ENCODE measurements at regions not wholly inside any gene's neighbourhood (a gene's known extent, or its start where the extent isn't known, plus 50 kb on each side); places are given as distances from the start of the nearest gene placed in this dataset.

- no peaks in the 10 kb centered on the region for H3F3A ChIP-seq (ENCODE audit: control insufficient read depth, insufficient read depth)
- H3K27ac ChIP-seq (ENCODE audit: low read depth, low read length) = no peak overlapping the region
- H3K79me2 ChIP-seq (ENCODE audit: control insufficient read depth, low read length) = no peaks in the 10 kb centered on the region
- H3K27me3 ChIP-seq (ENCODE audit: control insufficient read depth, low read length) = peaks cover 5% of the 10 kb centered on the region; the same call in 1 of the 2 replicates
- H3K4me1 ChIP-seq (ENCODE audit: control insufficient read depth, low read length) = no peaks in the 10 kb centered on the region
- no peak overlapping the region for H3K4me2 ChIP-seq (ENCODE audit: low read length)
- no peaks in the 10 kb centered on the region for H3K9me2 ChIP-seq (replicated peaks; ENCODE audit: control insufficient read depth, low read length)
- no peaks in the 10 kb centered on the region for H3K36me3 ChIP-seq (ENCODE audit: control insufficient read depth, low read length)
- H3K9me3 ChIP-seq (ENCODE audit: control insufficient read depth, insufficient read depth, low read length) = no peaks in the 10 kb centered on the region
- no peak for TF ChIP-seq EZH2phosphoT487 (IDR thresholded peaks at IDR 0.05; ENCODE audit: borderline replicate concordance, low read length)
- TF ChIP-seq, protein P1, sequence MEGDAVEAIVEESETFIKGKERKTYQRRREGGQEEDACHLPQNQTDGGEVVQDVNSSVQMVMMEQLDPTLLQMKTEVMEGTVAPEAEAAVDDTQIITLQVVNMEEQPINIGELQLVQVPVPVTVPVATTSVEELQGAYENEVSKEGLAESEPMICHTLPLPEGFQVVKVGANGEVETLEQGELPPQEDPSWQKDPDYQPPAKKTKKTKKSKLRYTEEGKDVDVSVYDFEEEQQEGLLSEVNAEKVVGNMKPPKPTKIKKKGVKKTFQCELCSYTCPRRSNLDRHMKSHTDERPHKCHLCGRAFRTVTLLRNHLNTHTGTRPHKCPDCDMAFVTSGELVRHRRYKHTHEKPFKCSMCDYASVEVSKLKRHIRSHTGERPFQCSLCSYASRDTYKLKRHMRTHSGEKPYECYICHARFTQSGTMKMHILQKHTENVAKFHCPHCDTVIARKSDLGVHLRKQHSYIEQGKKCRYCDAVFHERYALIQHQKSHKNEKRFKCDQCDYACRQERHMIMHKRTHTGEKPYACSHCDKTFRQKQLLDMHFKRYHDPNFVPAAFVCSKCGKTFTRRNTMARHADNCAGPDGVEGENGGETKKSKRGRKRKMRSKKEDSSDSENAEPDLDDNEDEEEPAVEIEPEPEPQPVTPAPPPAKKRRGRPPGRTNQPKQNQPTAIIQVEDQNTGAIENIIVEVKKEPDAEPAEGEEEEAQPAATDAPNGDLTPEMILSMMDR (IDR thresholded peaks at IDR 0.05; ENCODE audit: low read depth, low read length, poor library complexity, severe bottlenecking) = no peak
- no peak overlapping the region for H3K4me3 ChIP-seq (ENCODE audit: low read length)
- H4K20me1 ChIP-seq (ENCODE audit: control insufficient read depth, insufficient read depth, low read depth, low read length) = no peaks in the 10 kb centered on the region
Observed at GRCh38 chr11:82225930-82226329, 507.7 kb downstream of the FAM181B start.

- no peak for TF ChIP-seq EZH2phosphoT487 (IDR thresholded peaks at IDR 0.05; ENCODE audit: borderline replicate concordance, low read length)
- TF ChIP-seq, protein P1 (IDR thresholded peaks at IDR 0.05; ENCODE audit: low read depth, low read length, poor library complexity, severe bottlenecking) = no peak
- no peak overlapping the region for H3K27ac ChIP-seq (ENCODE audit: low read depth, low read length)
- H3K9me2 ChIP-seq (replicated peaks; ENCODE audit: control insufficient read depth, low read length) = no peaks in the 10 kb centered on the region
Observed at GRCh38 chr11:82225502-82225901, 508.2 kb downstream of the FAM181B start.

GRCh38 chr11:82216927-82217570, 516.6 kb downstream of the FAM181B start:
- Histone ChIP-seq H4K20me1 (ENCODE audit: control insufficient read depth, insufficient read depth, low read depth, low read length) (no peaks in the 10 kb centered on the region), H3K27me3 (ENCODE audit: control insufficient read depth, low read length) (no peaks in the 10 kb centered on the region), H3K9me3 (ENCODE audit: control insufficient read depth, insufficient read depth, low read length) (no peaks in the 10 kb centered on the region), H3K4me2 (ENCODE audit: low read length) (no peak overlapping the region), H3F3A (ENCODE audit: control insufficient read depth, insufficient read depth) (no peaks in the 10 kb centered on the region), H3K36me3 (ENCODE audit: control insufficient read depth, low read length) (no peaks in the 10 kb centered on the region), H3K4me3 (ENCODE audit: low read length) (no peak overlapping the region), H3K27ac (ENCODE audit: low read depth, low read length) (no peak overlapping the region), H3K9me2 (replicated peaks; ENCODE audit: control insufficient read depth, low read length) (no peaks in the 10 kb centered on the region), H3K4me1 (ENCODE audit: control insufficient read depth, low read length) (no peaks in the 10 kb centered on the region), H3K79me2 (ENCODE audit: control insufficient read depth, low read length) (no peaks in the 10 kb centered on the region)
- TF ChIP-seq EZH2phosphoT487 (IDR thresholded peaks at IDR 0.05; ENCODE audit: borderline replicate concordance, low read length) = no peak
- TF ChIP-seq, protein P1 (IDR thresholded peaks at IDR 0.05; ENCODE audit: low read depth, low read length, poor library complexity, severe bottlenecking) = no peak

More at GRCh38 chr11:82225502-82225901, 508.2 kb downstream of the FAM181B start:
- no peaks in the 10 kb centered on the region for H3K4me1 ChIP-seq (ENCODE audit: control insufficient read depth, low read length)
- H3F3A ChIP-seq (ENCODE audit: control insufficient read depth, insufficient read depth) = no peaks in the 10 kb centered on the region
- no peak overlapping the region for H3K4me2 ChIP-seq (ENCODE audit: low read length)
- H3K79me2 ChIP-seq (ENCODE audit: control insufficient read depth, low read length) = no peaks in the 10 kb centered on the region
- no peaks in the 10 kb centered on the region for H4K20me1 ChIP-seq (ENCODE audit: control insufficient read depth, insufficient read depth, low read depth, low read length)
- no peak overlapping the region for H3K4me3 ChIP-seq (ENCODE audit: low read length)
- H3K9me3 ChIP-seq (ENCODE audit: control insufficient read depth, insufficient read depth, low read length) = no peaks in the 10 kb centered on the region
- H3K36me3 ChIP-seq (ENCODE audit: control insufficient read depth, low read length) = no peaks in the 10 kb centered on the region
- H3K27me3 ChIP-seq (ENCODE audit: control insufficient read depth, low read length) = peaks cover 5% of the 10 kb centered on the region; the same call in 1 of the 2 replicates
